Loucy (cell line): ENCODE measurements at regions not wholly inside any gene's neighbourhood (a gene's known extent, or its start where the extent isn't known, plus 50 kb on each side); places are given as distances from the start of the nearest gene placed in this dataset.

Source experiments
- EZH2phosphoT487 ChIP-seq: fragments of 200-600 bp; IDR thresholded peaks from 2 replicates; pipeline ENCODE4 v1.6.1; 2018; ENCODE audit warnings: antibody characterized with exemption, mild to moderate bottlenecking, moderate library complexity, borderline replicate concordance
- TF ChIP-seq, protein P1 (sequence below): fragments of 200-600 bp; sonication (generic); conservative IDR thresholded peaks from 2 replicates; pipeline ENCODE4 v1.5.1; 2014; ENCODE audit warnings: mild to moderate bottlenecking, antibody characterized with exemption, low read length

DNA sequence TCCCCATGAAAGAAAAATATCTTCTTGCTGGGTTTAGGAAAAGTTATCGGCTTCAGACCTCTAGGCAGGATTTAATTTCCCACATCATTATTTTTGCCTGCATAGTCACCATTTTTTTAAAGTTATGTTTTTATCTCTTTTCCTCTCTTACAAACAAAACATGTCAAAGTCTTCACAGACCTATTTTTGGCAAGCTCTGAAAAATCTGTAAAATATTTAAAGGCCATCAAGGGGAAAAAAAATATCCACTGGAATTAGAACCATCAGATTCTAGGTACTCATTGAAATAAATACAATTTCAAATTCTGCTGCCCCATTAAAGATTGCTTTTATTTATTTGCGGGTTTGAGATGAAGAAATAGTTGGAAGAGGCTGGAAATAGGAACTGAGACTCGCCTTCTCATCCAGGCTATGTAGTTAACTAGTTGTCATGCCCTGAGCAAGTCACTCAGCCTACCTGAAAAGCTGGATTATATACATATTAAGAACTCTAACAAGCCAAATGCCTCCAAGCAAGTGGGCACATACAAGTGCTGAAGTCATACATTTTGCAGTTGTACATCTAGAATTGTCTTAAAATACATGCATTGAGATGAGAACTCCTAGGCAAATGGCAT lies 101.7 kb upstream of the SASH1 start:
- TF ChIP-seq, protein P1, sequence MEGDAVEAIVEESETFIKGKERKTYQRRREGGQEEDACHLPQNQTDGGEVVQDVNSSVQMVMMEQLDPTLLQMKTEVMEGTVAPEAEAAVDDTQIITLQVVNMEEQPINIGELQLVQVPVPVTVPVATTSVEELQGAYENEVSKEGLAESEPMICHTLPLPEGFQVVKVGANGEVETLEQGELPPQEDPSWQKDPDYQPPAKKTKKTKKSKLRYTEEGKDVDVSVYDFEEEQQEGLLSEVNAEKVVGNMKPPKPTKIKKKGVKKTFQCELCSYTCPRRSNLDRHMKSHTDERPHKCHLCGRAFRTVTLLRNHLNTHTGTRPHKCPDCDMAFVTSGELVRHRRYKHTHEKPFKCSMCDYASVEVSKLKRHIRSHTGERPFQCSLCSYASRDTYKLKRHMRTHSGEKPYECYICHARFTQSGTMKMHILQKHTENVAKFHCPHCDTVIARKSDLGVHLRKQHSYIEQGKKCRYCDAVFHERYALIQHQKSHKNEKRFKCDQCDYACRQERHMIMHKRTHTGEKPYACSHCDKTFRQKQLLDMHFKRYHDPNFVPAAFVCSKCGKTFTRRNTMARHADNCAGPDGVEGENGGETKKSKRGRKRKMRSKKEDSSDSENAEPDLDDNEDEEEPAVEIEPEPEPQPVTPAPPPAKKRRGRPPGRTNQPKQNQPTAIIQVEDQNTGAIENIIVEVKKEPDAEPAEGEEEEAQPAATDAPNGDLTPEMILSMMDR, result no peak
- TF ChIP-seq EZH2phosphoT487, result no peak
